HL-60/S4 treated with retinoic acid at 250 ng/mL for 4 days and 3 days (cell line): ENCODE measurements at regions not wholly inside any gene's neighbourhood (a gene's known extent, or its start where the extent isn't known, plus 50 kb on each side); places are given as distances from the start of the nearest gene placed in this dataset.

Source experiments
- in situ Hi-C: fragments of 300-500 bp; cut with MboI; formaldehyde crosslinking; loops from 2 replicates; pipeline ENCODE4 v1.7.0; 2022; ENCODE audit warnings: low sequenced_read_pairs

GRCh38 chr18:78627551-78628346 is 351.9 kb upstream of the SALL3 start:
- in situ Hi-C loops, result no loop called here

- in situ Hi-C loops, result no loop called here
Observed at GRCh38 chr18:78629426-78629825, 350.2 kb upstream of the SALL3 start.

- in situ Hi-C loops, result no loop called here
Observed at GRCh38 chr18:78630356-78630755, 349.3 kb upstream of the SALL3 start.

GRCh38 chr18:78630981-78631510 is 348.6 kb upstream of the SALL3 start:
- in situ Hi-C loops, result no loop called here

DNA sequence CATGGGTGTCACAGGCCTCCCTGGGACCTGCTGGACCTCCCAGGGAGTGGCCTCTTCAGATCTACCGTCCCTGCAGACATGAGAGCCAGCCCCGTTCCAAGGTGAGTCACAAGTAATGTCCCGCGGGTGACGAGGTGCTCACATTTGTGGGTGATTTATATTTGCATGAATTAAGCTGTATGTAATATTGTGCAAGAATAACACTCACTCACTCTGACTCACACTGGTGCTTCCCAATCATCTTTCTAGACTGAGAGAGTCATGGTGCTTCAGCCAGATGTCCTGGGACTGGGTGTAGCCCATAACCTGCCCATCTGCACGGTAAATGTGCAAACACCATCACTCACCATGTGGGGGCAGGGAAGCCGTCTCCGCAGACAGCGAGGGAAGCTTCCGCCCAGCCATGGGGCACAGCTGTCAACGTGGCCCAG is 347.5 kb upstream of the SALL3 start:
- in situ Hi-C loops, result no loop called here

DNA sequence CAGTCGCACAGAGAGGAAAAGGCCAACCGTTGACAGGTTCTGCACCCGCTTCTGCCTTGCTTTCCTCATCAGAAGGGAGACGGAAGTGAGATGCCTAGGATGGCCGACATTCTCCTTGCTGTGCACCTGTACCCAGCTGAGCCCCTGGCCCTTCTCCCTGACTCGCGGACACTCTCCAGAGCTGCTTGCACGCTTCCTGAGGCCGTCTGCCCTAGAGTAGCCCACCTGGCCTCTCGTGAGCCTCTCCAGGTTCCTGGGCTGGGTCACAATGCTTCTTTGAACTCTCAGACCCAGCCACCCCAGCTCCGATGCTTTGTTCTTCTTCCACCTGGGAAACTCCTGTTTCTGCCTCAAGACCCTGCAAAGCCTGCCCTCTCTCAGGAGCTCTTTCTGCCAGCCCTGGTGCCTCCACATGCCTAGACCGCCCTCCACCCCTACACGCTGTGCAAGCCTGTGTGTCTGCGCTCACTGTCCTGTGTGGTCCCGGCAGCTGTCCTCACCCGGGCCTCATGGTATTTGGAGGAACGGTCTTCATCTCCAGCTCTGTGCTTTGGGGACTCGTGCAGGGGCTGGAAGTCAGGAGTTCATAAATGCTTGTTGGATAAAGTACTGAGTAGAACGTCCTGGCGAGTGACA is 345.4 kb upstream of the SALL3 start:
- in situ Hi-C loops, result no loop called here

GRCh38 chr18:78635093-78635800 is 344.4 kb upstream of the SALL3 start:
- in situ Hi-C loops, result no loop called here

GRCh38 chr18:78636260-78636659 is 343.4 kb upstream of the SALL3 start:
- in situ Hi-C loops, result no loop called here

DNA sequence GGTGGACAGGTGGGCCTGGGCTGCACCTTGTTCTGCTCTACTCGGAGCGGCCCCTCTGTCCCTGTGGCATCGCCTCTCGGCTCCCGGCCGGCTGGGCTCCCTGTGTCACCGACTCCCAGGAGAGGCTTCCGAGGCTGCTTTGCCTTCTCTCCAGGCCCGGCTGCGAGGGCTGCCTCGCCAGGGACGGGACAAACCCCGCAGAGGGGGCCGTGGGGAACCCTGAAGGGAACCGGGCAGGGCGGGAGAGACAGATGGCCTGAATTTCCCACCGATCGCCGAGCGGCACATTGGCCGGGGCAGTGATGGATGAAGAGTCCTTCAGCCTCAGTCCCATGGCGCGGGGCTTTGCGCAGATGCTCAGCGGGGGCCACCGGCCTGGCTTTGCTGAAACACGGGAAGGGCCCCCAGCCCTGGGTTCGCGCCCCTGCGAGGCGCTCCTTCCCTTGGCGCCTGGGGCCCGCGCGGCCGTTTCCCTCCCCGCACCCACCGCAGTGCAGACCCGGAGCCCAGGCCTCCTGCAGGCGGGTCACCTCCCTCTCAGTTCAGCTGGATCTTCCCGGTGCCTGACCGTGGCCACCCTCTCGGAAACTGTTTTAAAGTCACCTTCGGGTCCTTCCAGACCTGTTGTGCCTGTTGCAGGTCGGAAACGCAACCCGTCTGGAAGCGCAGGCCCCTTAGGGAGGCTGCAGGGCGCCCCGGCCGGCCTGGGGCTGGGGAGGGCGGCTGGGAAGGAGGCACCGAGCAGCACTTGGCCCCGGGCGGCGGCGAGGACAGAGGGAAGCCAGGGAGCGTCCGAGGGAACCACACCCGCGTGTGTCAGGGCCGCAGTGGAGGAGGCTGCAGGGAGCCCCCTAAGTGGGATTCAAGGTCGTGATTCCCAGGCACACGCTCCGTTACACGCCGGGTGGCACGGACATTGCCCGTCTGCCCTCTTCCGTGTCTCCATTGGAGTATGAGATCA is 341.9 kb upstream of the SALL3 start:
- in situ Hi-C loops, result no loop called here

DNA sequence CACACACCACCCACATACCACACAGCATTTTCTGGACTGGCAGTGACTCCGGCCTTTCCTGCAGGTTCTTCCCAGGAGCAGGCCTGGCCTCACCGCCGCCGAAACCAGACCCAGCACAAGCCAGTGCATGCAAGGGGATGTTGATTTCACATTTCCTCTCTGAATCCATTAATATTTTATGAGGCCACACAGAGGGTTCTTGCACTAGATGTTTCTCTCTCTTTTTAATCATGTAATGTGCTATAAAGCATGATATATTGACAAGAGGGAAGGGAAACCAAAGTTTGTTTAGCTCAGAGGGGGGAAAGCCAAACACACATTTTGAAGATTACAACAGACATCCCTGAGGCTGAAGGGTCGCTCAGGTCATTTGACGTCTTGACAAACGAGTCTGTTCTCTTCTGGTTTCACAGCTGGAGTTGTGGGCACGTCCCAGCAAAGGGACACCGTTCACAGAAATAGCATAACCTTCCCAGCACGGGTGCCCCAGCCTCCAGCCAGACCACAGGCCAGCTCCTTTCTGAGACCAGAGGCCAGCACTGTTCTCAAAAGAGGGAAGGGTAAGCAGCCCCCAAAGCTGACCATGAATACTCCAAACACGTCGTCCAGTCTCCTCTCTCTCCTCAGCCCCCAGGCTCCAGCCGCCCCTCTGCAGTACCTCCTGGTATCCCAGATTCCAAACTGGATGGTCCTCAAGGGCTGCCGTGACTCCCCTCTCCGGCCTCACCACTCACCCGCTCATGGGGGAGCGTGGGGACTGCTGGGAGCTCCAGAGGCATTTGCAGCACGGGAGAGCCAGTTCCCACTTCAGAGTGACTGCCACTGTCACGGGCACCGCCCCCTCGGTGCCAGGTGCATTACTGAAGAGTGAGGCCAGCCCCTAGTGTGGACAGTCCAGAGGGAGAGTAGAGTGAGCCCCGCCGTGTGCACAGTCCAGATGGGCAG is 340.3 kb upstream of the SALL3 start:
- in situ Hi-C loops, result no loop called here

- in situ Hi-C loops, result no loop called here
Observed at GRCh38 chr18:78640246-78640995, 339.2 kb upstream of the SALL3 start.

- in situ Hi-C loops, result no loop called here
Observed at GRCh38 chr18:78641689-78642231, 337.9 kb upstream of the SALL3 start.

DNA sequence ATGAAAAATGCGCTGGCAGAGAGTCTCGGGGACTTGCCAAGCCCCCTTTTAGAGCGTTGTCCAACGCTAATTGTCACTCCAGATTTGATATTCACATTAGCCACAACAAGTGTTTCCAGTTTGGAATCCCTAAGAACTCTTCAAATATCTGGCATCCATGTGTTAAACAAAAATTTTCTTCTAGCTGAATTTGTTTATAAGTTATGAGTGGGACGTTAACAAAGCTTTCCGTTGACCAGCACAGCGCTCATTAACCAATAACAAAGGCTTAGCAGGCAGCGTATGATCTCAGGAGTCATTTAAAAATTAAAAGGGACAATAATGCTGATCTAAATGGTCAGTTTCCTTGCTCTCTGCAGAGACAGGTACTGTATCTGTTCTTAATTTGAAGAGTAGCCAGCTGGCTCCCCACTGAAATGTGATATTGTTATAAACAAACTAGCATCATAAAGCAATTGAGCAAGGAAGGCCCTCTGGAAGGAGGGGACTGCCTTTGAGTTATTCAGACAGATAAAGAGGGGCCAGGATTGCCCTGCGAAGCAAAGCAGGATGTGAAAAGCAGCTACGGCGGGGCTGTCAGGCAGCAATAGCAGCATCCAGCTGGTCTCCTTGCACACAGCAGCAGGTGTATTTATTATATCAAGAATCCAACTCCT is 337.2 kb upstream of the SALL3 start:
- in situ Hi-C loops, result no loop called here

DNA sequence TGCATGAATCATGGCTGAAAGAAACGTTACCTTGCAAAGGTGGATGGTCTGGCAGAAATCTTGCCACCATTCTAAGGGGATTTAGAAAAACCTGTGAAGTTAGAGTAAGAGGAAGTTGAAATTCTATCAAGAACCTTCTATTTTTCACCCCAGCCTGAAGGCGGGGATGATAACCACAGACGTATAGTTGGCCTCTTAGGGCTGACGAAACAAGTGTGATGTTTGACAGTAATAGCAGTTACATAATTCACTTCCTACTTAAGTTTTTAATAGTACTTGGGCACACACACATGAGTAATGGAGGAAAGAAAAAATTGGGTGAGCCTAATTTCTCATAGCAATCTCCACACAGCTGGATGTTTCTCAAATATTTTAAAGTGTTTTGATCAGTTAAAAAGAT is 336.6 kb upstream of the SALL3 start:
- in situ Hi-C loops, result no loop called here

GRCh38 chr18:78643981-78644380 is 335.6 kb upstream of the SALL3 start:
- in situ Hi-C loops, result no loop called here

DNA sequence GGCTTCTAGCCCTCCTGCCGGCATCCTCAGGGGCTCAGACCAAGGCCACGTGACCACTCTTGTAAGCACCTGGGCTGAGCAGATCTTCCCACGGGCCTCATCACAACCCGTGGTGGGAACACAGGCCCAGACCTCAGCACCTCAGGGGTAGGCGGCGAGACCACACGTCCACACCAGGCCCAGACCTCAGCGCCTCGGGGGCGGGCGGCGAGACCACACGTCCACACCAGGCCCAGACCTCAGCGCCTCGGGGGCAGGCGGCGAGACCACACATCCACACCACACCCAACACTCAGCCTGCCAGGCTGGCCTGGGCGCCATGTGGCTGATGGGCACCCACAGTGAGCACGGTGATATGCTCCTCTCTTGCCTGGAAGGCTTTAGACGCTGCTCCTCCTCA is 334.4 kb upstream of the SALL3 start:
- in situ Hi-C loops, result no loop called here

- in situ Hi-C loops, result no loop called here
Observed at GRCh38 chr18:78647018-78647417, 332.6 kb upstream of the SALL3 start.

GRCh38 chr18:78649421-78649820 is 330.2 kb upstream of the SALL3 start:
- in situ Hi-C loops, result no loop called here
